ENCODE measurements at regions not wholly inside any gene's neighbourhood (a gene's known extent, or its start where the extent isn't known, plus 50 kb on each side); places are given as distances from the start of the nearest gene placed in this dataset.
"Not testable (repeated sequence)": the region's sequence is repeated elsewhere in the genome, so short reads cannot be mapped to it uniquely, and the experiment has no call there.

DNA sequence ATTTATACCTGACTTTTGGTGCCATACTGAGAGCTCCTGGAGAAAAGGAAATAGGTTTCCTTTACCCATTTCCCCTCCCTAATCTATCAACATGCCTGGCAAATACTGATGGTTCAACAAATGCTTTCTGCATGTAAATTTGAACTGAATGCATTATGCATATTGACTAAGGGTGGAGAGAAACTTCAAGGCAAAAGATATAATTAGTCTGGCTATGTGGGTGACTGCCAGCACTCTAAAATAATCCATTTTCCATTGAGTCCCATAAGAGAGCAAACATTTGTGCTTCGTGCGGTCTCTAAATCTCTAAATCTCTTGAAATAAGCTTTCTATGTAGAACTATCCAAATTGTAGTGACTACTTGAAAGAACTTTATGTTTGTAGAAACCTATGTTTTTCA, 451.3 kb upstream of the LMCD1 start:
- H3K27me3 ChIP-seq = no peaks in the 10 kb centered on the region
- intact Hi-C loops (cut with DNase I) = no loop called here
- H3K36me3 ChIP-seq = no peaks in the 10 kb centered on the region
- H3K4me1 ChIP-seq = no peaks in the 10 kb centered on the region
- no peak for DNase-seq
- H3K4me3 ChIP-seq (replicated peaks in 1 of 3) = no peak overlapping the region
- no peak overlapping the region for H3K27ac ChIP-seq
- 80 to 86% methylated on average over 2 of the region's 2 CpGs for WGBS, 2 donors
- TF ChIP-seq POLR2A (IDR thresholded peaks at IDR 0.05) = no peak
- TF ChIP-seq, protein P1, sequence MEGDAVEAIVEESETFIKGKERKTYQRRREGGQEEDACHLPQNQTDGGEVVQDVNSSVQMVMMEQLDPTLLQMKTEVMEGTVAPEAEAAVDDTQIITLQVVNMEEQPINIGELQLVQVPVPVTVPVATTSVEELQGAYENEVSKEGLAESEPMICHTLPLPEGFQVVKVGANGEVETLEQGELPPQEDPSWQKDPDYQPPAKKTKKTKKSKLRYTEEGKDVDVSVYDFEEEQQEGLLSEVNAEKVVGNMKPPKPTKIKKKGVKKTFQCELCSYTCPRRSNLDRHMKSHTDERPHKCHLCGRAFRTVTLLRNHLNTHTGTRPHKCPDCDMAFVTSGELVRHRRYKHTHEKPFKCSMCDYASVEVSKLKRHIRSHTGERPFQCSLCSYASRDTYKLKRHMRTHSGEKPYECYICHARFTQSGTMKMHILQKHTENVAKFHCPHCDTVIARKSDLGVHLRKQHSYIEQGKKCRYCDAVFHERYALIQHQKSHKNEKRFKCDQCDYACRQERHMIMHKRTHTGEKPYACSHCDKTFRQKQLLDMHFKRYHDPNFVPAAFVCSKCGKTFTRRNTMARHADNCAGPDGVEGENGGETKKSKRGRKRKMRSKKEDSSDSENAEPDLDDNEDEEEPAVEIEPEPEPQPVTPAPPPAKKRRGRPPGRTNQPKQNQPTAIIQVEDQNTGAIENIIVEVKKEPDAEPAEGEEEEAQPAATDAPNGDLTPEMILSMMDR (IDR thresholded peaks at IDR 0.05) = no peak
- no peaks in the 10 kb centered on the region for H3K9me3 ChIP-seq

DNA sequence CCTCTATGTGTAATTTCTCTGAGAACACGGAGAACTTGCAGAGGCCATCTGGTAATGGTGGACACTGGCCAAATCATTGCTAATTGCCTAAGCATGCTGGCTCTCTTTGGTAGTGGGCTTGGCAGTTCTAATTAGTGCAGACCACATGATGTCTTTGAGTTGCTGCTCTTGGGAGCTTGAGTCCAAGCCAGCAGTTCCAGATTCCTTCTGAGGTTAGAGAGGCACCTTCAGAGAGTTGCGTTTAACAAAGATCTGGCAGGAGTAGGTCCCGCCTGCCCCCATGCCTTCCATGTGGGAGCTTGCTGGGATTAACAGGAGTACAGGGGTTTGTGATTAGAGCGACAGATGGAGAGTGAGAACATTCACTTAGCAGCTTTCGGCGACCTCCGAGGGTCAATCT, 449.0 kb upstream of the LMCD1 start:
- TF ChIP-seq, protein P1 (IDR thresholded peaks at IDR 0.05) = no peak
- no peak for TF ChIP-seq POLR2A (IDR thresholded peaks at IDR 0.05)
- Histone ChIP-seq H3K4me1 (no peaks in the 10 kb centered on the region), H3K36me3 (no peaks in the 10 kb centered on the region), H3K4me3 (replicated peaks in 1 of 3) (no peak overlapping the region), H3K9me3 (no peaks in the 10 kb centered on the region), H3K27ac (no peak overlapping the region), H3K27me3 (no peaks in the 10 kb centered on the region)
- intact Hi-C loops (cut with DNase I) = no loop called here
- 48 to 58% methylated on average over 7 of the region's 7 CpGs for WGBS, 2 donors
- no peak for DNase-seq

DNA sequence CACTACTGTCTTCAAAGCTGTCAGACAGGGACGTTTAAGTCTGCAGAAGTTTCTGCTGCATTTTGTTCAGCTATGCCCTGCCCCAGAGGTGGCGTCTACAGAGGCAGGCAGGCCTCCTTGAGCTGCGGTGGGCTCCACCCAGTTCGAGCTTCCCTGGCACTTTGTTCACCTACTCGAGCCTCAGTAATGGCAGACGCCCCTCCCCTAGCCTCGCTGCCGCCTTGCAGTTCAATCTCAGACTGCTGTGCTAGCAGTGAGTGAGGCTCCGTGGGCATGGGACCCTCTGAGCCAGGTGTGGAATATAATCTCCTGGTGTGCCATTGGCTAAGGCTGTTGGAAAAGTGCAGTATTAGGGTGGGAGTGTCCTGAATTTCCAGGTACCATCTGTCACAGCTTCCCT, 433.5 kb upstream of the LMCD1 start:
- WGBS, 2 donors = 86 to 91% methylated on average over 9 of the region's 9 CpGs
- intact Hi-C loops (cut with DNase I); H3K27me3 ChIP-seq; DNase-seq; H3K4me1 ChIP-seq; H3K27ac ChIP-seq; H3K9me3 ChIP-seq; H3K4me3 ChIP-seq (replicated peaks in 1 of 3); H3K36me3 ChIP-seq: not testable (repeated sequence)

DNA sequence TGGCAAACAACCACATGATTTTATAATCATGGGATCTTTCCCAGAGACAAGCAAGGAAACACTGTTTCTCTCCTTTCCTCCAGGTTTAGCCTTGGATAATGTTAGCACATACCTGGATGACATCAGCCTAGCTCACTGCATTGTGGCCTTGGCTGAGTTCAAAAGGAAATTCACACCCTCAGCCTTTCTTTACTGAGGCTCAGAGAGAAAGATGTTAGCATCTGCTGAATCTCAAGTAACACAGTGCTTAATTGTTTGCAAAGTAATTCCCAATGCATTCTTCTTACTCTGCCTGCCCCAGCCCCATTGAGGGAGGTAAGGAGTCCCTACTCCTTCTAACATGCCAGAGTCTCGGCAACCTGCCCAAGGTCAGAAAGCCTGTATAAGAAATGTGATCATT, 432.2 kb upstream of the LMCD1 start:
- no peaks in the 10 kb centered on the region for H3K4me1 ChIP-seq
- DNase-seq = no peak
- H3K4me3 ChIP-seq (replicated peaks in 1 of 3) = no peak overlapping the region
- no peaks in the 10 kb centered on the region for H3K27me3 ChIP-seq
- no peak overlapping the region for H3K27ac ChIP-seq
- H3K9me3 ChIP-seq = no peaks in the 10 kb centered on the region
- 30 to 47% methylated on average over 1 of the region's 1 CpG for WGBS, 2 donors
- no peaks in the 10 kb centered on the region for H3K36me3 ChIP-seq
- TF ChIP-seq POLR2A (IDR thresholded peaks at IDR 0.05) = no peak
- TF ChIP-seq, protein P1 (IDR thresholded peaks at IDR 0.05) = no peak
- intact Hi-C loops (cut with DNase I) = no loop called here

DNA sequence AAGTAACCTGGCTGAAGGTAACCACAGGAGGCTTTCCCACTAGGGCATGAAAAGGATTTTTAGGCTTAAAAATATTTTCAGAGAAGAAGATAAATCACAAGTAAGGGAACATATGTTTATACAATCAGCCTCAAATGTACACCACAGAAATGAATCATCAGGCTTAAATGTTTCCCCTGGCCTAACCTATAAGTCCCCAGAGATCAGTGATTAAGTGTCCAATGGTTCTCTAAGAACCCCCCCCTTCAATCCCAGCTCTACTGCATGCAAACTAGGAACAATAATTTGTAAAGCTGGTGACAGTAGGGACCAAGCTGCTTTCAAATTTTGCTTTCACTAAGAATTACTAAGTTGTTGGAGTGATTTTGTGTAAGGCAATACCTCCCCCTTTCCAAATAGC, 431.6 kb upstream of the LMCD1 start:
- no peaks in the 10 kb centered on the region for H3K36me3 ChIP-seq
- TF ChIP-seq, protein P1 (IDR thresholded peaks at IDR 0.05) = no peak
- no peak for TF ChIP-seq POLR2A (IDR thresholded peaks at IDR 0.05)
- no peaks in the 10 kb centered on the region for H3K9me3 ChIP-seq
- H3K27ac ChIP-seq = no peak overlapping the region
- DNase-seq = no peak
- intact Hi-C loops (cut with DNase I) = no loop called here
- H3K4me3 ChIP-seq (replicated peaks in 1 of 3) = no peak overlapping the region
- H3K4me1 ChIP-seq = no peaks in the 10 kb centered on the region
- H3K27me3 ChIP-seq = no peaks in the 10 kb centered on the region

DNA sequence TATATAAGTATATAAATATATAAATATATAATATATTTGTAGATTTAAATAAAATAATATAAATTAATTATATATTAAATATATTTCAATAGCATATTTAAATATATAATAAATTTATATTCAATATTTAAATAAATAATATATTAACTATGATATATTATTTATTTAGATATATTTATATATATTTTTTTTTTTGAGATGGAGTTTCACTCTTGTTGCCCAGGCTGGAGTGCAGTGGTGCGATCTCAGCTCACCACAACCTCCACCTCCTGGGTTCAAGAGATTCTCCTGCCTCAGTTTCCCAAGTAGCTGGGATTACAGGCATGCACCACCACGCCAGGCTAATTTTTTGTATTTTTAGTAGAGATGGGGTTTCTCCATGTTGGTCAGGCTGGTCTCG, 426.9 kb upstream of the LMCD1 start:
- DNase-seq; H3K27me3 ChIP-seq; H3K4me3 ChIP-seq (replicated peaks in 1 of 3); H3K27ac ChIP-seq; intact Hi-C loops (cut with DNase I); H3K4me1 ChIP-seq; H3K36me3 ChIP-seq; H3K9me3 ChIP-seq: not testable (repeated sequence)
- 95 to 98% methylated on average over 3 of the region's 3 CpGs for WGBS, 2 donors
